GM12878 (cell line): ENCODE measurements at regions not wholly inside any gene's neighbourhood (a gene's known extent, or its start where the extent isn't known, plus 50 kb on each side); places are given as distances from the start of the nearest gene placed in this dataset.

Experiments used
- CTCF ChIP-seq, 3 experiments: IDR thresholded peaks in 2 of 3; conservative IDR thresholded peaks in 1 of 3; 2 replicates each; pipeline ENCODE4 v1.5.1; 2011; ENCODE audit warnings: low read depth in 3 of 3, low read length in 3 of 3, mild to moderate bottlenecking in 3 of 3, control low read depth in 2 of 3, moderate library complexity in 2 of 3, inconsistent platforms in 1 of 3, mixed read lengths in 1 of 3; ENCODE audit not compliant: control insufficient read depth in 2 of 3, insufficient read depth in 1 of 3; ENCODE audit errors: extremely low read depth in 1 of 3
- EZH2 ChIP-seq: IDR thresholded peaks from 2 replicates; pipeline ENCODE4 v1.6.1; 2012; ENCODE audit warnings: low read depth, mild to moderate bottlenecking, control low read depth, inconsistent platforms, low read length, borderline replicate concordance; ENCODE audit not compliant: control insufficient read depth
- MAX ChIP-seq: IDR thresholded peaks from 2 replicates; pipeline ENCODE4 v1.6.1; 2012; ENCODE audit warnings: low read depth, low read length, improper control_type of control experiment
- MEF2A ChIP-seq: IDR thresholded peaks from 2 replicates; pipeline ENCODE4 v1.6.1; 2011; ENCODE audit warnings: low read depth, mild to moderate bottlenecking, low read length, moderate library complexity; ENCODE audit not compliant: insufficient read depth
- MXI1 ChIP-seq: fragments of 150-350 bp; IDR thresholded peaks from 2 replicates; pipeline ENCODE4 v1.6.1; 2011; ENCODE audit warnings: low read depth, mild to moderate bottlenecking, inconsistent platforms, low read length, improper control_type of control experiment
- NBN ChIP-seq: fragments of 450-650 bp; IDR thresholded peaks from 2 replicates; pipeline ENCODE4 v1.6.1; 2016
- POLR2A ChIP-seq: IDR thresholded peaks from 2 replicates; pipeline ENCODE4 v1.6.1; 2011; ENCODE audit warnings: low read depth, mild to moderate bottlenecking, low read length
- RCOR1 ChIP-seq: conservative IDR thresholded peaks from 2 replicates; pipeline ENCODE4 v1.6.1; 2012; ENCODE audit warnings: low read depth, low read length, improper control_type of control experiment
- SMC3 ChIP-seq: IDR thresholded peaks from 2 replicates; pipeline ENCODE4 v1.6.1; 2011; ENCODE audit warnings: low read length, improper control_type of control experiment, borderline replicate concordance
- SREBF2 ChIP-seq: IDR thresholded peaks from 2 replicates; pipeline ENCODE4 v1.6.1; 2012; ENCODE audit warnings: mild to moderate bottlenecking, low read length
- TAF1 ChIP-seq: IDR thresholded peaks from 2 replicates; pipeline ENCODE4 v1.6.1; 2011; ENCODE audit warnings: mild to moderate bottlenecking, low read depth, low read length, borderline replicate concordance
- ZBTB33 ChIP-seq: fragments of 450-650 bp; IDR thresholded peaks from 2 replicates; pipeline ENCODE4 v1.6.1; 2017; ENCODE audit warnings: mild to moderate bottlenecking
- ZNF274 ChIP-seq: IDR thresholded peaks from one replicate; pipeline ENCODE4 v1.8.0; 2011; ENCODE audit not compliant: insufficient read length, insufficient read depth
- ZNF687 ChIP-seq: fragments of 450-650 bp; IDR thresholded peaks from 2 replicates; pipeline ENCODE4 v1.6.1; 2017; ENCODE audit warnings: mild to moderate bottlenecking, moderate library complexity

- TF ChIP-seq MEF2A (no peak), POLR2A (no peak), TAF1 (no peak), MXI1 (no peak), CTCF (IDR thresholded peaks at IDR 0.05 in 2 of 3, conservative IDR thresholded peaks at IDR 0.05 in 1 of 3; ENCODE audit: control insufficient read depth in 2 of 3, extremely low read depth in 1 of 3, insufficient read depth in 1 of 3, low read depth in 3 of 3, low read length in 3 of 3) (no peak), RCOR1 (no peak), NBN (no peak), SREBF2 (no peak), EZH2 (no peak), ZNF274 (no peak), SMC3 (no peak), MAX (no peak), ZBTB33 (no peak), ZNF687 (no peak)
Measured at GRCh38 chr4:123675567-123675966, 279.0 kb downstream of the SPRY1 start.
